Naive thymus-derived CD4-positive, alpha-beta T cell (primary cell): ENCODE measurements at regions not wholly inside any gene's neighbourhood (a gene's known extent, or its start where the extent isn't known, plus 50 kb on each side); places are given as distances from the start of the nearest gene placed in this dataset.

ENCODE experiments used
- ATAC-seq: fragments of 150-1000 bp; cut with Tn5 transposase; 2 replicates; pipeline ENCODE4 v1.10.0; 2021; ENCODE audit warnings: mild to moderate bottlenecking, moderate library complexity
- CTCF ChIA-PET: fragments of 350-600 bp; sonication (Branson Sonifier 250); formaldehyde crosslinking; loops from one replicate; lab custom pipeline; 2021; ENCODE audit warnings: antibody characterized with exemption; lab: Charles Lee
- POLR2A ChIA-PET: fragments of 350-600 bp; sonication (Branson Sonifier 250); formaldehyde crosslinking; loops from one replicate; lab custom pipeline; 2021; ENCODE audit warnings: antibody characterized with exemption, inconsistent platforms; lab: Charles Lee
- DNase-seq, 9 donors: peaks; one replicate each; pipeline versions ENCODE4 v3.0.0 to v3.0.0-alpha.2; 2020 to 2022; ENCODE audit warnings: mixed read lengths in 1 of 9
- H3K27ac ChIP-seq: one replicate; pipeline ENCODE4 v1.7.0; 2013; ENCODE audit warnings: mild to moderate bottlenecking, low read depth, low read length, moderate library complexity
- H3K27me3 ChIP-seq, 2 donors: one replicate each; pipeline ENCODE4 v1.7.0; 2013; ENCODE audit warnings: low read length in 2 of 2, mild to moderate bottlenecking in 2 of 2, moderate library complexity in 2 of 2; ENCODE audit not compliant: control insufficient read depth in 2 of 2, insufficient read depth in 2 of 2
- H3K36me3 ChIP-seq, 3 experiments: 1 replicate in 2 of 3; 2 replicates in 1 of 3; pipeline ENCODE4 v1.7.0; 2013; ENCODE audit warnings: low read length in 3 of 3, mild to moderate bottlenecking in 3 of 3, moderate library complexity in 1 of 3; ENCODE audit not compliant: insufficient read depth in 3 of 3, control insufficient read depth in 2 of 3
- H3K4me1 ChIP-seq, 2 donors: one replicate each; pipeline ENCODE4 v1.7.0; 2013; ENCODE audit warnings: low read length in 2 of 2, mild to moderate bottlenecking in 2 of 2, moderate library complexity in 1 of 2; ENCODE audit not compliant: control insufficient read depth in 2 of 2, insufficient read depth in 2 of 2
- H3K4me3 ChIP-seq: 2 replicates; pipeline ENCODE4 v1.7.0; 2013; ENCODE audit warnings: mild to moderate bottlenecking, low read length
- H3K9me3 ChIP-seq, 3 experiments: 1 replicate in 2 of 3; 2 replicates in 1 of 3; pipeline ENCODE4 v1.7.0; 2013; ENCODE audit warnings: low read length in 3 of 3; ENCODE audit not compliant: control insufficient read depth in 2 of 3
- H3K27ac Mint-ChIP-seq, 9 donors: one replicate each; pipeline ENCODE4 v1.8.0; 2020 to 2022; ENCODE audit warnings: mixed read lengths in 9 of 9, mild to moderate bottlenecking in 8 of 9, moderate library complexity in 5 of 9, inconsistent platforms in 2 of 9
- H3K27me3 Mint-ChIP-seq, 5 donors: one replicate each; pipeline ENCODE4 v1.8.0; 2021 to 2022; ENCODE audit warnings: mixed read lengths in 5 of 5, mild to moderate bottlenecking in 1 of 5
- H3K36me3 Mint-ChIP-seq, 5 donors: one replicate each; pipeline ENCODE4 v1.8.0; 2020 to 2022; ENCODE audit warnings: mixed read lengths in 5 of 5, mild to moderate bottlenecking in 3 of 5, inconsistent platforms in 1 of 5
- H3K4me1 Mint-ChIP-seq, 7 donors: one replicate each; pipeline ENCODE4 v1.8.0; 2020 to 2022; ENCODE audit warnings: mixed read lengths in 7 of 7, mild to moderate bottlenecking in 3 of 7, inconsistent platforms in 1 of 7
- H3K4me3 Mint-ChIP-seq, 10 donors: one replicate each; pipeline ENCODE4 v1.8.0; 2020 to 2022; ENCODE audit warnings: mild to moderate bottlenecking in 10 of 10, mixed read lengths in 10 of 10, moderate library complexity in 6 of 10, inconsistent platforms in 2 of 10
- H3K9me3 Mint-ChIP-seq, 11 donors: one replicate each; pipeline ENCODE4 v1.8.0; 2020 to 2022; ENCODE audit warnings: mixed read lengths in 11 of 11, mild to moderate bottlenecking in 4 of 11, inconsistent platforms in 1 of 11, moderate library complexity in 1 of 11
- intact Hi-C, 2 donors: fragments of 100-400 bp; cut with micrococcal nuclease; formaldehyde crosslinking; loops; one replicate each; pipeline ENCODE4 v1.15.1; 2023

- POLR2A ChIA-PET, result no interaction called here
- Histone ChIP-seq H3K27me3 (no peaks in the 10 kb centered on the region), H3K4me3 (no peak overlapping the region), H3K4me1 (no peaks in the 10 kb centered on the region), H3K27ac (no peak overlapping the region), H3K9me3 (no peaks in the 10 kb centered on the region), H3K36me3 (no peaks in the 10 kb centered on the region)
- CTCF ChIA-PET, result no interaction called here
- Mint-ChIP-seq H3K4me1 (no peaks in the 10 kb centered on the region), H3K27me3 (no peaks in the 10 kb centered on the region), H3K9me3 (peaks cover 0 to 25% (median 8%) of the 10 kb centered on the region in 11 donors), H3K27ac (no peak overlapping the region), H3K36me3 (no peaks in the 10 kb centered on the region), H3K4me3 (no peak overlapping the region)
- intact Hi-C loops, result no loop called here
- DNase-seq (no peak), ATAC-seq (no peak)
These were observed 903.3 kb upstream of the MIR17HG start for GRCh38 chr13:90444232-90444631.

GRCh38 chr13:90445179-90445578, 902.3 kb upstream of the MIR17HG start:
- ATAC-seq (no peak), DNase-seq (no peak)
- ChIA-PET CTCF (no interaction called here), POLR2A (no interaction called here)
- Histone ChIP-seq H3K27ac (no peak overlapping the region), H3K9me3 (no peaks in the 10 kb centered on the region), H3K4me1 (no peaks in the 10 kb centered on the region), H3K4me3 (no peak overlapping the region), H3K36me3 (no peaks in the 10 kb centered on the region), H3K27me3 (no peaks in the 10 kb centered on the region)
- H3K27ac Mint-ChIP-seq, result no peak overlapping the region
- intact Hi-C loops, result no loop called here
- H3K4me3 Mint-ChIP-seq, result no peak overlapping the region
- H3K4me1 Mint-ChIP-seq, result no peaks in the 10 kb centered on the region
- H3K27me3 Mint-ChIP-seq, result no peaks in the 10 kb centered on the region
- no peaks in the 10 kb centered on the region for H3K36me3 Mint-ChIP-seq
- H3K9me3 Mint-ChIP-seq, result peaks cover 0 to 30% (median 8%) of the 10 kb centered on the region in 11 donors

GRCh38 chr13:90447034-90447733, 900.3 kb upstream of the MIR17HG start:
- H3K4me1 Mint-ChIP-seq, result no peaks in the 10 kb centered on the region
- H3K4me1 ChIP-seq, result no peaks in the 10 kb centered on the region
- CTCF ChIA-PET, result no interaction called here
- H3K27me3 ChIP-seq, result no peaks in the 10 kb centered on the region
- no peak for DNase-seq
- H3K9me3 ChIP-seq, result no peaks in the 10 kb centered on the region
- no peak overlapping the region for H3K27ac Mint-ChIP-seq
- intact Hi-C loops, result no loop called here
- POLR2A ChIA-PET, result no interaction called here
- H3K4me3 Mint-ChIP-seq, result no peak overlapping the region
- no peaks in the 10 kb centered on the region for H3K36me3 Mint-ChIP-seq
- H3K27me3 Mint-ChIP-seq, result no peaks in the 10 kb centered on the region
- no peak overlapping the region for H3K4me3 ChIP-seq
- H3K27ac ChIP-seq, result no peak overlapping the region
- no peaks in the 10 kb centered on the region for H3K36me3 ChIP-seq
- ATAC-seq, result no peak
- H3K9me3 Mint-ChIP-seq, result peaks cover 0 to 32% (median 8%) of the 10 kb centered on the region in 11 donors

- Mint-ChIP-seq H3K4me1 (no peaks in the 10 kb centered on the region), H3K27ac (no peak overlapping the region), H3K27me3 (no peaks in the 10 kb centered on the region), H3K36me3 (no peaks in the 10 kb centered on the region), H3K4me3 (no peak overlapping the region), H3K9me3 (peaks cover 0 to 31% (median 8%) of the 10 kb centered on the region in 11 donors)
- ATAC-seq, result no peak
- H3K27me3 ChIP-seq, result no peaks in the 10 kb centered on the region
- H3K36me3 ChIP-seq, result no peaks in the 10 kb centered on the region
- H3K9me3 ChIP-seq, result no peaks in the 10 kb centered on the region
- no peak overlapping the region for H3K4me3 ChIP-seq
- CTCF ChIA-PET, result no interaction called here
- H3K4me1 ChIP-seq, result no peaks in the 10 kb centered on the region
- no peak overlapping the region for H3K27ac ChIP-seq
- intact Hi-C loops, result no loop called here
- no peak for DNase-seq
- POLR2A ChIA-PET, result no interaction called here
These were observed 899.8 kb upstream of the MIR17HG start for GRCh38 chr13:90447734-90448101.

- H3K4me3 Mint-ChIP-seq, result no peak overlapping the region
- H3K9me3 Mint-ChIP-seq, result peaks cover 1 to 31% (median 8%) of the 10 kb centered on the region in 11 donors
- no peaks in the 10 kb centered on the region for H3K27me3 Mint-ChIP-seq
- H3K4me1 Mint-ChIP-seq, result no peaks in the 10 kb centered on the region
- no peak for ATAC-seq
- no peaks in the 10 kb centered on the region for H3K4me1 ChIP-seq
- intact Hi-C loops, result no loop called here
- no peaks in the 10 kb centered on the region for H3K36me3 Mint-ChIP-seq
- H3K27me3 ChIP-seq, result no peaks in the 10 kb centered on the region
- POLR2A ChIA-PET, result no interaction called here
- H3K27ac Mint-ChIP-seq, result no peak overlapping the region
- DNase-seq, result no peak
- no peaks in the 10 kb centered on the region for H3K9me3 ChIP-seq
- no peak overlapping the region for H3K27ac ChIP-seq
- no peaks in the 10 kb centered on the region for H3K36me3 ChIP-seq
- CTCF ChIA-PET, result no interaction called here
- H3K4me3 ChIP-seq, result no peak overlapping the region
These were observed 898.9 kb upstream of the MIR17HG start for GRCh38 chr13:90448466-90449037.

- H3K27me3 Mint-ChIP-seq, result no peaks in the 10 kb centered on the region
- Histone ChIP-seq H3K27me3 (no peaks in the 10 kb centered on the region), H3K4me1 (no peaks in the 10 kb centered on the region), H3K4me3 (no peak overlapping the region), H3K27ac (no peak overlapping the region), H3K36me3 (no peaks in the 10 kb centered on the region), H3K9me3 (no peaks in the 10 kb centered on the region)
- no peaks in the 10 kb centered on the region for H3K36me3 Mint-ChIP-seq
- DNase-seq (no peak), ATAC-seq (no peak)
- no peak overlapping the region for H3K4me3 Mint-ChIP-seq
- H3K9me3 Mint-ChIP-seq, result peaks cover 1 to 19% (median 4%) of the 10 kb centered on the region in 11 donors
- H3K27ac Mint-ChIP-seq, result no peak overlapping the region
- ChIA-PET CTCF (no interaction called here), POLR2A (no interaction called here)
- intact Hi-C loops, result no loop called here
- no peaks in the 10 kb centered on the region for H3K4me1 Mint-ChIP-seq
These were observed 894.1 kb upstream of the MIR17HG start for GRCh38 chr13:90453342-90453741.

GRCh38 chr13:90454002-90454636, 893.4 kb upstream of the MIR17HG start:
- Histone ChIP-seq H3K36me3 (no peaks in the 10 kb centered on the region), H3K9me3 (no peaks in the 10 kb centered on the region), H3K27ac (no peak overlapping the region), H3K4me1 (no peaks in the 10 kb centered on the region), H3K4me3 (no peak overlapping the region), H3K27me3 (no peaks in the 10 kb centered on the region)
- no peaks in the 10 kb centered on the region for H3K4me1 Mint-ChIP-seq
- peaks cover 0 to 16% (median 2%) of the 10 kb centered on the region in 11 donors for H3K9me3 Mint-ChIP-seq
- ChIA-PET POLR2A (no interaction called here), CTCF (no interaction called here)
- ATAC-seq (no peak), DNase-seq (no peak)
- no peak overlapping the region for H3K27ac Mint-ChIP-seq
- intact Hi-C loops, result no loop called here
- no peak overlapping the region for H3K4me3 Mint-ChIP-seq
- no peaks in the 10 kb centered on the region for H3K27me3 Mint-ChIP-seq
- no peaks in the 10 kb centered on the region for H3K36me3 Mint-ChIP-seq
